Fibroblast of lung (primary cell): ENCODE measurements at regions not wholly inside any gene's neighbourhood (a gene's known extent, or its start where the extent isn't known, plus 50 kb on each side); places are given as distances from the start of the nearest gene placed in this dataset.

Source experiments
- EZH2 ChIP-seq: IDR thresholded peaks from 2 replicates; pipeline ENCODE4 v1.5.1; 2012; ENCODE audit warnings: low read length, control low read depth, mild to moderate bottlenecking; ENCODE audit errors: missing control alignments
- TF ChIP-seq, protein P1 (sequence below), 2 donors: IDR thresholded peaks in 1 of 2; conservative IDR thresholded peaks in 1 of 2; 1 replicate in 1 of 2; 2 replicates in 1 of 2; pipeline ENCODE4 v1.5.1; 2011 to 2012; ENCODE audit warnings: low read length in 2 of 2, control low read depth in 1 of 2, inconsistent platforms in 1 of 2, low read depth in 1 of 2, mild to moderate bottlenecking in 1 of 2

DNA sequence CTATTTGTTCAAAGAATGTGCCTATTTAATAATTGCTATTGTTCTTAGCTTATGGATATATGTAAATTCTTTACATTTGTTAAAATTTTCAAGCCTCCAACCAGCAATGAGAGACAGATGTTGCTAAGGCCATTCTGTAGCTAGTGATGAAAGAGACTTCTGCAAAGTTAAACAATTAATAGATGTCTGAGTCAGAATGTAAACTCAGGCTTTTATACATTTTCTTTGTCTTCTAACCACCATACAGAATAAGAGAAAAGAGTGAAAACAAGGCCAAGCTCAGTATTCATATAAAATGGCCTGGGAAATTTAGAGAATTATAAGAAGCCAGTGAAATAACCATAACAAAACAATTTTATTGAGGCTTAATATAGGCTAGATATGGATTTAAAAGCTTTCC, 1102.3 kb upstream of the SEL1L start:
- TF ChIP-seq, protein P1, sequence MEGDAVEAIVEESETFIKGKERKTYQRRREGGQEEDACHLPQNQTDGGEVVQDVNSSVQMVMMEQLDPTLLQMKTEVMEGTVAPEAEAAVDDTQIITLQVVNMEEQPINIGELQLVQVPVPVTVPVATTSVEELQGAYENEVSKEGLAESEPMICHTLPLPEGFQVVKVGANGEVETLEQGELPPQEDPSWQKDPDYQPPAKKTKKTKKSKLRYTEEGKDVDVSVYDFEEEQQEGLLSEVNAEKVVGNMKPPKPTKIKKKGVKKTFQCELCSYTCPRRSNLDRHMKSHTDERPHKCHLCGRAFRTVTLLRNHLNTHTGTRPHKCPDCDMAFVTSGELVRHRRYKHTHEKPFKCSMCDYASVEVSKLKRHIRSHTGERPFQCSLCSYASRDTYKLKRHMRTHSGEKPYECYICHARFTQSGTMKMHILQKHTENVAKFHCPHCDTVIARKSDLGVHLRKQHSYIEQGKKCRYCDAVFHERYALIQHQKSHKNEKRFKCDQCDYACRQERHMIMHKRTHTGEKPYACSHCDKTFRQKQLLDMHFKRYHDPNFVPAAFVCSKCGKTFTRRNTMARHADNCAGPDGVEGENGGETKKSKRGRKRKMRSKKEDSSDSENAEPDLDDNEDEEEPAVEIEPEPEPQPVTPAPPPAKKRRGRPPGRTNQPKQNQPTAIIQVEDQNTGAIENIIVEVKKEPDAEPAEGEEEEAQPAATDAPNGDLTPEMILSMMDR (conservative IDR thresholded peaks at IDR 0.05 in 1 of 2, IDR thresholded peaks at IDR 0.05 in 1 of 2; ENCODE audit: low read depth in 1 of 2, low read length in 2 of 2) = no peak
- no peak for TF ChIP-seq EZH2
